SU-DHL-6 (cell line): ENCODE measurements at regions not wholly inside any gene's neighbourhood (a gene's known extent, or its start where the extent isn't known, plus 50 kb on each side); places are given as distances from the start of the nearest gene placed in this dataset.

Experiments
- H2AFZ ChIP-seq: fragments of 200-600 bp; sonication (generic); 2 replicates; pipeline ENCODE4 v1.6.1; 2014; ENCODE audit warnings: low read depth, mild to moderate bottlenecking, moderate library complexity, mixed read lengths, antibody characterized with exemption, low read length; ENCODE audit not compliant: severe bottlenecking
- H3F3A ChIP-seq: fragments of 200-600 bp; shearing (Covaris generic); 2 replicates; pipeline ENCODE4 v1.6.0; 2016; ENCODE audit warnings: antibody characterized with exemption, mild to moderate bottlenecking; ENCODE audit not compliant: insufficient read depth
- H3K27ac ChIP-seq: fragments of 200-600 bp; sonication (generic); 2 replicates; pipeline ENCODE4 v1.5.1; 2016; ENCODE audit warnings: low read depth, mild to moderate bottlenecking, low read length, moderate library complexity, mixed read lengths
- H3K27me3 ChIP-seq: fragments of 200-600 bp; sonication (generic), shearing (Covaris generic); 2 replicates; pipeline ENCODE4 v1.6.0; 2014; ENCODE audit warnings: mild to moderate bottlenecking, low read length
- H3K36me3 ChIP-seq: fragments of 200-600 bp; sonication (generic); 2 replicates; pipeline ENCODE4 v1.6.1; 2014; ENCODE audit warnings: mild to moderate bottlenecking, low read length, mixed read lengths
- H3K4me2 ChIP-seq: fragments of 300-600, 200-600 bp; shearing (Covaris generic), sonication (generic); 2 replicates; pipeline ENCODE4 v1.6.0; 2014; ENCODE audit warnings: low read length, low read depth, mild to moderate bottlenecking; ENCODE audit not compliant: poor library complexity, severe bottlenecking
- H3K4me3 ChIP-seq: fragments of 200-600 bp; sonication (generic); 2 replicates; pipeline ENCODE4 v1.5.1; 2014; ENCODE audit warnings: antibody characterized with exemption, low read length, mild to moderate bottlenecking, mixed read lengths; ENCODE audit not compliant: insufficient read depth, poor library complexity, severe bottlenecking
- H3K79me2 ChIP-seq: fragments of 200-600 bp; sonication (generic); 2 replicates; pipeline ENCODE4 v1.6.1; 2014; ENCODE audit warnings: mild to moderate bottlenecking, low read length, moderate library complexity; ENCODE audit not compliant: insufficient read depth
- H3K9ac ChIP-seq: fragments of 200-600 bp; sonication (generic); 2 replicates; pipeline ENCODE4 v1.7.0; 2014; ENCODE audit warnings: mild to moderate bottlenecking, low read length
- H3K9me2 ChIP-seq: fragments of 200-600 bp; sonication (generic); replicated peaks from 2 replicates; pipeline ENCODE4 v1.6.1; 2014; ENCODE audit warnings: low read length; ENCODE audit not compliant: insufficient read depth
- H3K9me3 ChIP-seq: fragments of 200-600 bp; sonication (generic); 2 replicates; pipeline ENCODE4 v1.6.1; 2014; ENCODE audit warnings: low read length, mixed read lengths; ENCODE audit not compliant: insufficient read depth
- H4K20me1 ChIP-seq: fragments of 200-600 bp; sonication (generic); 2 replicates; pipeline ENCODE4 v1.6.1; 2014; ENCODE audit warnings: low read depth, mild to moderate bottlenecking, antibody characterized with exemption, low read length, moderate library complexity, mixed read lengths
- EZH2phosphoT487 ChIP-seq: fragments of 200-600 bp; sonication (generic), shearing (Covaris generic); conservative IDR thresholded peaks from 2 replicates; pipeline ENCODE4 v1.6.1; 2018; ENCODE audit warnings: mild to moderate bottlenecking, antibody characterized with exemption, low read length, moderate library complexity, mixed read lengths
- TF ChIP-seq, protein P1 (sequence below): fragments of 200-600 bp; sonication (generic); IDR thresholded peaks from one replicate; pipeline ENCODE4 v1.5.1; 2017; ENCODE audit warnings: antibody characterized with exemption, mild to moderate bottlenecking, low read length, moderate library complexity; ENCODE audit not compliant: insufficient read depth, poor library complexity, severe bottlenecking

GRCh38 chr11:127806501-127806900, 780.9 kb downstream of the ETS1 start:
- Histone ChIP-seq H4K20me1 (no peaks in the 10 kb centered on the region), H3K9me2 (no peaks in the 10 kb centered on the region), H3F3A (no peaks in the 10 kb centered on the region), H3K4me3 (no peak overlapping the region), H2AFZ (no peak overlapping the region), H3K9ac (no peak overlapping the region), H3K27me3 (no peaks in the 10 kb centered on the region), H3K4me2 (no peak overlapping the region), H3K36me3 (no peaks in the 10 kb centered on the region), H3K79me2 (no peaks in the 10 kb centered on the region), H3K27ac (no peak overlapping the region), H3K9me3 (no peaks in the 10 kb centered on the region)
- no peak for TF ChIP-seq EZH2phosphoT487
- TF ChIP-seq, protein P1, sequence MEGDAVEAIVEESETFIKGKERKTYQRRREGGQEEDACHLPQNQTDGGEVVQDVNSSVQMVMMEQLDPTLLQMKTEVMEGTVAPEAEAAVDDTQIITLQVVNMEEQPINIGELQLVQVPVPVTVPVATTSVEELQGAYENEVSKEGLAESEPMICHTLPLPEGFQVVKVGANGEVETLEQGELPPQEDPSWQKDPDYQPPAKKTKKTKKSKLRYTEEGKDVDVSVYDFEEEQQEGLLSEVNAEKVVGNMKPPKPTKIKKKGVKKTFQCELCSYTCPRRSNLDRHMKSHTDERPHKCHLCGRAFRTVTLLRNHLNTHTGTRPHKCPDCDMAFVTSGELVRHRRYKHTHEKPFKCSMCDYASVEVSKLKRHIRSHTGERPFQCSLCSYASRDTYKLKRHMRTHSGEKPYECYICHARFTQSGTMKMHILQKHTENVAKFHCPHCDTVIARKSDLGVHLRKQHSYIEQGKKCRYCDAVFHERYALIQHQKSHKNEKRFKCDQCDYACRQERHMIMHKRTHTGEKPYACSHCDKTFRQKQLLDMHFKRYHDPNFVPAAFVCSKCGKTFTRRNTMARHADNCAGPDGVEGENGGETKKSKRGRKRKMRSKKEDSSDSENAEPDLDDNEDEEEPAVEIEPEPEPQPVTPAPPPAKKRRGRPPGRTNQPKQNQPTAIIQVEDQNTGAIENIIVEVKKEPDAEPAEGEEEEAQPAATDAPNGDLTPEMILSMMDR = no peak

DNA sequence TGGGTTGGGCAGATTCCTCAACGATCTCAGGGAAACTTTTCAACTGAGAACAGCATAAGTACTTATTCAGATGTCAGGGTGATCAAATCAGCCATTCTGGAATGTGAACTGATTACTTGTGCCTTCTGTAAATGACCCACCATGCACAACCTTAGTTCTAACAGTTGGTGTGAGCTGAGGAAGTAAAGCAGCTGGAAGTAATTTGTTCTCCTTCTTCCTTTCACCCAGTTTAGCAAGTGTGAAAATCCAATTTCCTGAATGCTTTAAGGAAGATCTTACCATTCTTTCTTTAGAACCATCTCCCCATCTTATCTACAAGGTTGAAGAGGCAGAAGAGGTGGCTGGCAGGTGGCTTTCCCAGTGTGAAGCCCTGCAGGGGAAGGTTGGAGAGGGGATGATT, 781.6 kb downstream of the ETS1 start:
- TF ChIP-seq, protein P1 = no peak
- no peak for TF ChIP-seq EZH2phosphoT487
- H3K4me2 ChIP-seq = no peak overlapping the region

GRCh38 chr11:127804747-127805400, 782.5 kb downstream of the ETS1 start:
- Histone ChIP-seq H3K9me2 (no peaks in the 10 kb centered on the region), H3K27me3 (no peaks in the 10 kb centered on the region), H3K27ac (no peak overlapping the region), H3K4me2 (no peak overlapping the region), H3K9ac (no peak overlapping the region), H3K36me3 (no peaks in the 10 kb centered on the region), H4K20me1 (no peaks in the 10 kb centered on the region), H3K79me2 (no peaks in the 10 kb centered on the region), H2AFZ (no peak overlapping the region), H3F3A (no peaks in the 10 kb centered on the region), H3K9me3 (no peaks in the 10 kb centered on the region), H3K4me3 (no peak overlapping the region)
- TF ChIP-seq, protein P1 = no peak
- no peak for TF ChIP-seq EZH2phosphoT487

More for the DNA sequence above, 781.6 kb downstream of the ETS1 start:
- Histone ChIP-seq H4K20me1 (no peaks in the 10 kb centered on the region), H3K27ac (no peak overlapping the region), H3K9me3 (no peaks in the 10 kb centered on the region), H3K27me3 (no peaks in the 10 kb centered on the region), H3K9ac (no peak overlapping the region), H3K79me2 (no peaks in the 10 kb centered on the region), H3K9me2 (no peaks in the 10 kb centered on the region), H2AFZ (no peak overlapping the region), H3K36me3 (no peaks in the 10 kb centered on the region), H3F3A (no peaks in the 10 kb centered on the region), H3K4me3 (no peak overlapping the region)
